H1 (cell line): ENCODE measurements at regions not wholly inside any gene's neighbourhood (a gene's known extent, or its start where the extent isn't known, plus 50 kb on each side); places are given as distances from the start of the nearest gene placed in this dataset.

Experiments
- FOSL1 ChIP-seq: IDR thresholded peaks from 2 replicates; pipeline ENCODE4 v1.6.1; 2011; ENCODE audit warnings: mild to moderate bottlenecking, low read depth, low read length, moderate library complexity; ENCODE audit not compliant: insufficient read depth
- HDAC2 ChIP-seq, 2 experiments: fragments of 300-600 bp in 1 of 2; sonication (generic) in 1 of 2; IDR thresholded peaks; 2 replicates each; pipeline ENCODE4 v1.6.1; 2011 to 2012; ENCODE audit warnings: low read depth in 2 of 2, low read length in 2 of 2, mild to moderate bottlenecking in 2 of 2, moderate library complexity in 2 of 2, borderline replicate concordance in 1 of 2, inconsistent platforms in 1 of 2
- RFX5 ChIP-seq: IDR thresholded peaks from 2 replicates; pipeline ENCODE4 v1.6.1; 2011; ENCODE audit warnings: low read depth, low read length, improper control_type of control experiment, borderline replicate concordance
- SP1 ChIP-seq: IDR thresholded peaks from 2 replicates; pipeline ENCODE4 v1.6.1; 2011; ENCODE audit warnings: low read depth, low read length
- TAF7 ChIP-seq: optimal IDR thresholded peaks from 2 replicates; pipeline ENCODE3; 2011; ENCODE audit warnings: low read depth, mild to moderate bottlenecking, inconsistent platforms, low read length, moderate library complexity, borderline replicate concordance
- TEAD4 ChIP-seq: IDR thresholded peaks from 2 replicates; pipeline ENCODE4 v1.6.1; 2012; ENCODE audit warnings: low read depth, low read length, inconsistent platforms, mixed read lengths
- YY1 ChIP-seq: IDR thresholded peaks from 2 replicates; pipeline ENCODE4 v1.6.1; 2011; ENCODE audit warnings: low read depth, mild to moderate bottlenecking, low read length
- TF ChIP-seq, protein P1 (sequence below): fragments of 300-600 bp; sonication (generic); IDR thresholded peaks from 2 replicates; pipeline ENCODE4 v1.7.1; 2012; ENCODE audit warnings: low read length, moderate library complexity, mild to moderate bottlenecking, inconsistent platforms; ENCODE audit not compliant: insufficient replicate concordance
- TF ChIP-seq, protein P2 (sequence below): IDR thresholded peaks from 2 replicates; pipeline ENCODE4 v1.6.1; 2011; ENCODE audit warnings: low read length, improper control_type of control experiment
- TF ChIP-seq, protein P3 (sequence below): IDR thresholded peaks from 2 replicates; pipeline ENCODE4 v1.6.1; 2011; ENCODE audit warnings: low read depth, mild to moderate bottlenecking, low read length; ENCODE audit not compliant: insufficient read depth

DNA sequence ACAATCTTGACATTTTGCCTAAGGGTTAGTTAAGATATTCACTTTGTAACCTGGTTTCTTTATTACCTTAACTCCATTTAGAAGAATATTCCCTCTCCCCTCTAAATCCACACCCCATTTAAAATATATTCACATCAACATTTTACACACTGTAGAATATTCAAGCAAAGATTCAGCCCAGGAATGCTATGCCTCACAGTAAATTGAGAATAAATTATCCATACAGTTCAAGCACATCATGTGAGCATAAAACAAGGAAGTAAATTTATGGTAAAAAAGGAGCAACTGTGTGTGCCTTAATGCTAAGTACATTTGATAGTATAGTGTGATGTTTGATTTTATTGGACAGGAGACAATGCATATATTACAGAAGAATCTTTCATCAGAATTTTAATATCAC is 806.6 kb upstream of the KIF2B start (continued):
- TF ChIP-seq, protein P1, sequence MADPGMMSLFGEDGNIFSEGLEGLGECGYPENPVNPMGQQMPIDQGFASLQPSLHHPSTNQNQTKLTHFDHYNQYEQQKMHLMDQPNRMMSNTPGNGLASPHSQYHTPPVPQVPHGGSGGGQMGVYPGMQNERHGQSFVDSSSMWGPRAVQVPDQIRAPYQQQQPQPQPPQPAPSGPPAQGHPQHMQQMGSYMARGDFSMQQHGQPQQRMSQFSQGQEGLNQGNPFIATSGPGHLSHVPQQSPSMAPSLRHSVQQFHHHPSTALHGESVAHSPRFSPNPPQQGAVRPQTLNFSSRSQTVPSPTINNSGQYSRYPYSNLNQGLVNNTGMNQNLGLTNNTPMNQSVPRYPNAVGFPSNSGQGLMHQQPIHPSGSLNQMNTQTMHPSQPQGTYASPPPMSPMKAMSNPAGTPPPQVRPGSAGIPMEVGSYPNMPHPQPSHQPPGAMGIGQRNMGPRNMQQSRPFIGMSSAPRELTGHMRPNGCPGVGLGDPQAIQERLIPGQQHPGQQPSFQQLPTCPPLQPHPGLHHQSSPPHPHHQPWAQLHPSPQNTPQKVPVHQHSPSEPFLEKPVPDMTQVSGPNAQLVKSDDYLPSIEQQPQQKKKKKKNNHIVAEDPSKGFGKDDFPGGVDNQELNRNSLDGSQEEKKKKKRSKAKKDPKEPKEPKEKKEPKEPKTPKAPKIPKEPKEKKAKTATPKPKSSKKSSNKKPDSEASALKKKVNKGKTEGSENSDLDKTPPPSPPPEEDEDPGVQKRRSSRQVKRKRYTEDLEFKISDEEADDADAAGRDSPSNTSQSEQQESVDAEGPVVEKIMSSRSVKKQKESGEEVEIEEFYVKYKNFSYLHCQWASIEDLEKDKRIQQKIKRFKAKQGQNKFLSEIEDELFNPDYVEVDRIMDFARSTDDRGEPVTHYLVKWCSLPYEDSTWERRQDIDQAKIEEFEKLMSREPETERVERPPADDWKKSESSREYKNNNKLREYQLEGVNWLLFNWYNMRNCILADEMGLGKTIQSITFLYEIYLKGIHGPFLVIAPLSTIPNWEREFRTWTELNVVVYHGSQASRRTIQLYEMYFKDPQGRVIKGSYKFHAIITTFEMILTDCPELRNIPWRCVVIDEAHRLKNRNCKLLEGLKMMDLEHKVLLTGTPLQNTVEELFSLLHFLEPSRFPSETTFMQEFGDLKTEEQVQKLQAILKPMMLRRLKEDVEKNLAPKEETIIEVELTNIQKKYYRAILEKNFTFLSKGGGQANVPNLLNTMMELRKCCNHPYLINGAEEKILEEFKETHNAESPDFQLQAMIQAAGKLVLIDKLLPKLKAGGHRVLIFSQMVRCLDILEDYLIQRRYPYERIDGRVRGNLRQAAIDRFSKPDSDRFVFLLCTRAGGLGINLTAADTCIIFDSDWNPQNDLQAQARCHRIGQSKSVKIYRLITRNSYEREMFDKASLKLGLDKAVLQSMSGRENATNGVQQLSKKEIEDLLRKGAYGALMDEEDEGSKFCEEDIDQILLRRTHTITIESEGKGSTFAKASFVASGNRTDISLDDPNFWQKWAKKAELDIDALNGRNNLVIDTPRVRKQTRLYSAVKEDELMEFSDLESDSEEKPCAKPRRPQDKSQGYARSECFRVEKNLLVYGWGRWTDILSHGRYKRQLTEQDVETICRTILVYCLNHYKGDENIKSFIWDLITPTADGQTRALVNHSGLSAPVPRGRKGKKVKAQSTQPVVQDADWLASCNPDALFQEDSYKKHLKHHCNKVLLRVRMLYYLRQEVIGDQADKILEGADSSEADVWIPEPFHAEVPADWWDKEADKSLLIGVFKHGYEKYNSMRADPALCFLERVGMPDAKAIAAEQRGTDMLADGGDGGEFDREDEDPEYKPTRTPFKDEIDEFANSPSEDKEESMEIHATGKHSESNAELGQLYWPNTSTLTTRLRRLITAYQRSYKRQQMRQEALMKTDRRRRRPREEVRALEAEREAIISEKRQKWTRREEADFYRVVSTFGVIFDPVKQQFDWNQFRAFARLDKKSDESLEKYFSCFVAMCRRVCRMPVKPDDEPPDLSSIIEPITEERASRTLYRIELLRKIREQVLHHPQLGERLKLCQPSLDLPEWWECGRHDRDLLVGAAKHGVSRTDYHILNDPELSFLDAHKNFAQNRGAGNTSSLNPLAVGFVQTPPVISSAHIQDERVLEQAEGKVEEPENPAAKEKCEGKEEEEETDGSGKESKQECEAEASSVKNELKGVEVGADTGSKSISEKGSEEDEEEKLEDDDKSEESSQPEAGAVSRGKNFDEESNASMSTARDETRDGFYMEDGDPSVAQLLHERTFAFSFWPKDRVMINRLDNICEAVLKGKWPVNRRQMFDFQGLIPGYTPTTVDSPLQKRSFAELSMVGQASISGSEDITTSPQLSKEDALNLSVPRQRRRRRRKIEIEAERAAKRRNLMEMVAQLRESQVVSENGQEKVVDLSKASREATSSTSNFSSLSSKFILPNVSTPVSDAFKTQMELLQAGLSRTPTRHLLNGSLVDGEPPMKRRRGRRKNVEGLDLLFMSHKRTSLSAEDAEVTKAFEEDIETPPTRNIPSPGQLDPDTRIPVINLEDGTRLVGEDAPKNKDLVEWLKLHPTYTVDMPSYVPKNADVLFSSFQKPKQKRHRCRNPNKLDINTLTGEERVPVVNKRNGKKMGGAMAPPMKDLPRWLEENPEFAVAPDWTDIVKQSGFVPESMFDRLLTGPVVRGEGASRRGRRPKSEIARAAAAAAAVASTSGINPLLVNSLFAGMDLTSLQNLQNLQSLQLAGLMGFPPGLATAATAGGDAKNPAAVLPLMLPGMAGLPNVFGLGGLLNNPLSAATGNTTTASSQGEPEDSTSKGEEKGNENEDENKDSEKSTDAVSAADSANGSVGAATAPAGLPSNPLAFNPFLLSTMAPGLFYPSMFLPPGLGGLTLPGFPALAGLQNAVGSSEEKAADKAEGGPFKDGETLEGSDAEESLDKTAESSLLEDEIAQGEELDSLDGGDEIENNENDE, result no peak
- TF ChIP-seq YY1 (no peak), SP1 (no peak), HDAC2 (IDR thresholded peaks at IDR 0.05; ENCODE audit: borderline replicate concordance in 1 of 2, low read depth in 2 of 2, low read length in 2 of 2) (no peak), TEAD4 (no peak), TAF7 (no peak), RFX5 (no peak), FOSL1 (no peak)
- TF ChIP-seq, protein P2, sequence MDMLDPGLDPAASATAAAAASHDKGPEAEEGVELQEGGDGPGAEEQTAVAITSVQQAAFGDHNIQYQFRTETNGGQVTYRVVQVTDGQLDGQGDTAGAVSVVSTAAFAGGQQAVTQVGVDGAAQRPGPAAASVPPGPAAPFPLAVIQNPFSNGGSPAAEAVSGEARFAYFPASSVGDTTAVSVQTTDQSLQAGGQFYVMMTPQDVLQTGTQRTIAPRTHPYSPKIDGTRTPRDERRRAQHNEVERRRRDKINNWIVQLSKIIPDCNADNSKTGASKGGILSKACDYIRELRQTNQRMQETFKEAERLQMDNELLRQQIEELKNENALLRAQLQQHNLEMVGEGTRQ, result no peak
- TF ChIP-seq, protein P3, sequence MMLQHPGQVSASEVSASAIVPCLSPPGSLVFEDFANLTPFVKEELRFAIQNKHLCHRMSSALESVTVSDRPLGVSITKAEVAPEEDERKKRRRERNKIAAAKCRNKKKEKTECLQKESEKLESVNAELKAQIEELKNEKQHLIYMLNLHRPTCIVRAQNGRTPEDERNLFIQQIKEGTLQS, result no peak
